Esophagus squamous epithelium (tissue), 5 donors: ENCODE measurements at regions not wholly inside any gene's neighbourhood (a gene's known extent, or its start where the extent isn't known, plus 50 kb on each side); places are given as distances from the start of the nearest gene placed in this dataset.

ENCODE experiments used
- DNase-seq: peaks from one replicate; lab custom pipeline; 2025; lab: John Stamatoyannopoulos, UW
- H3K27ac ChIP-seq, 4 donors: fragments of 200-600 bp; sonication (generic); one replicate each; pipeline ENCODE4 v1.5.1; 2016 to 2019; ENCODE audit warnings: mild to moderate bottlenecking in 1 of 4
- H3K27me3 ChIP-seq, 4 donors: fragments of 200-600 bp; sonication (generic); 1 replicate in 3 of 4; 2 replicates in 1 of 4; pipeline versions ENCODE4 v1.5.1 to v1.6.0; 2017 to 2021; ENCODE audit warnings: antibody characterized with exemption in 1 of 4
- H3K36me3 ChIP-seq, 3 donors: fragments of 200-600 bp; sonication (generic); one replicate each; pipeline ENCODE4 v1.5.1; 2016 to 2019
- H3K4me1 ChIP-seq, 3 donors: fragments of 200-600 bp; sonication (generic); one replicate each; pipeline ENCODE4 v1.5.1; 2017 to 2019
- H3K4me3 ChIP-seq, 4 donors: fragments of 200-600 bp; sonication (generic); 1 replicate in 3 of 4; 2 replicates in 1 of 4; pipeline ENCODE4 v1.5.1; 2016 to 2019; ENCODE audit warnings: mild to moderate bottlenecking in 2 of 4, moderate library complexity in 1 of 4
- H3K9me3 ChIP-seq, 3 donors: fragments of 200-600 bp; sonication (generic); one replicate each; pipeline ENCODE4 v1.5.1; 2016 to 2019
- CTCF ChIP-seq, 6 experiments: fragments of 450-650 bp in 4 of 6; fragments of 200-600 bp in 2 of 6; sonication (generic) in 2 of 6; IDR thresholded peaks; one replicate each; pipeline ENCODE4 v1.5.1; 2016 to 2019; ENCODE audit warnings: antibody characterized with exemption in 6 of 6, mild to moderate bottlenecking in 4 of 6, moderate library complexity in 4 of 6
- POLR2A ChIP-seq, 4 donors: fragments of 450-650 bp; IDR thresholded peaks; one replicate each; pipeline ENCODE4 v1.6.1; 2017; ENCODE audit warnings: antibody characterized with exemption in 4 of 4, mild to moderate bottlenecking in 4 of 4, moderate library complexity in 3 of 4
- WGBS, 2 donors: methylation state at CpG; one replicate each; pipeline ENCODE4 v1.1.5; 2018; 5-methylcytosine and 5-hydroxymethylcytosine counted together
- intact Hi-C: fragments of 100-400 bp; cut with DNase I; formaldehyde crosslinking; loops from one replicate; pipeline ENCODE4 v1.15.0; 2022
- donor health status: DM: yes; HTN: yes; CAD: no.

DNA sequence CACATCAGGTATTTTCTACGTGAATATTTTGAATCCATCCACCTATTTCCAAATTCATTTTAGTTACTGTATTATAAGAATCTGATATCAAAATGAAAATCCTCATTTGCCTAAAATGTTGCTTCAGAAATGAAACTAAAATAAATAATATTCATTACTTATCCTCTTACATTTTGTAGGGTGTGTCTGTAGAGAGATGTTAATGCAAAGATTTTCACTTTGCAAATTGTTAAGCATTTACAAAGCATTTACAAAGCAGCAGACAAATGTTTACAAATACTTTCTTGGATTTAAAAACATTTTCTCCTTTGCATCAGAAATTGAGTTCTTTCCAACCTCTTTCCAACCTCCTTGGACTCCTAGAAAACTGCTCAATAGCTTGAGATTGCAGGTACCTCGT, 360.0 kb upstream of the DCN start:
- Histone ChIP-seq H3K27me3 (no peaks in the 10 kb centered on the region), H3K27ac (no peak overlapping the region), H3K9me3 (no peaks in the 10 kb centered on the region), H3K36me3 (no peaks in the 10 kb centered on the region), H3K4me3 (no peak overlapping the region), H3K4me1 (no peaks in the 10 kb centered on the region)
- TF ChIP-seq CTCF (IDR thresholded peaks at IDR 0.05), result no peak
- no peak for TF ChIP-seq POLR2A (IDR thresholded peaks at IDR 0.05)
- intact Hi-C loops, result no loop called here
- whole genome bisulfite sequencing, 2 donors, result 83 to 88% methylated on average over 2 of the region's 2 CpGs
- DNase-seq, result no peak

- Histone ChIP-seq H3K36me3 (no peaks in the 10 kb centered on the region), H3K4me3 (no peak overlapping the region), H3K9me3 (no peaks in the 10 kb centered on the region), H3K27me3 (no peaks in the 10 kb centered on the region), H3K4me1 (no peaks in the 10 kb centered on the region), H3K27ac (no peak overlapping the region)
- no peak for TF ChIP-seq POLR2A (IDR thresholded peaks at IDR 0.05)
- TF ChIP-seq CTCF (IDR thresholded peaks at IDR 0.05), result no peak
- WGBS, 2 donors, result 44 to 71% methylated on average over 1 of the region's 1 CpG
- DNase-seq, result no peak
- intact Hi-C loops, result no loop called here
These were observed 359.4 kb upstream of the DCN start for GRCh38 chr12:91542067-91542466.

DNA sequence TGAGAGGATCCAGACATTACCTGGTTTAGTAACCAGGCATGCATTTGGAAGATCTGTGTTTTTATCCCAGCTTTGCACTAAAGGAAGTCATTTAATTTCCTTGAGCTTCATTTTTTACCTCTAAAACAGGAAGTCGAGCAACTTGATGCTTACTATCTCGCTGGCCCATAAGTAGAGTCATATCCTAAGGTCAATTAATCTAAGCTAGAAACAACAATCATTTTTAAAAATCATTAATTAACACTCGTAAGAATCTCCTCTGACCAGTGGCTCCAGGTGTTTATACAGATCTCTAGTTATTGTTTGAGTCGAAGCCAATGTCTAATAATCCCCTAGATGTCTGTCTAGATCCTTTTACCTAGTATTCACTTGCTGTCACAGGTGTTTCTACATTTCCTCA, 355.8 kb upstream of the DCN start:
- TF ChIP-seq POLR2A (IDR thresholded peaks at IDR 0.05) (no peak), CTCF (IDR thresholded peaks at IDR 0.05) (no peak)
- WGBS, 2 donors, result 58 to 72% methylated on average over 4 of the region's 4 CpGs

GRCh38 chr12:91533366-91533765, 350.7 kb upstream of the DCN start:
- no peaks in the 10 kb centered on the region for H3K27me3 ChIP-seq
- H3K27ac ChIP-seq, result no peak overlapping the region
- no peak for DNase-seq
- intact Hi-C loops, result no loop called here
- H3K36me3 ChIP-seq, result no peaks in the 10 kb centered on the region
- peaks cover 0 to 13% (median 11%) of the 10 kb centered on the region in 3 donors for H3K9me3 ChIP-seq
- TF ChIP-seq CTCF (IDR thresholded peaks at IDR 0.05) (no peak), POLR2A (IDR thresholded peaks at IDR 0.05) (no peak)
- whole genome bisulfite sequencing, 2 donors, result 67 to 86% methylated on average over 1 of the region's 1 CpG
- H3K4me1 ChIP-seq, result no peaks in the 10 kb centered on the region
- no peak overlapping the region for H3K4me3 ChIP-seq

More for the DNA sequence above, 355.8 kb upstream of the DCN start:
- H3K27me3 ChIP-seq, result no peaks in the 10 kb centered on the region
- intact Hi-C loops, result no loop called here
- peaks cover 0 to 5% (median 5%) of the 10 kb centered on the region in 3 donors for H3K9me3 ChIP-seq
- no peaks in the 10 kb centered on the region for H3K4me1 ChIP-seq
- no peak for DNase-seq
- no peak overlapping the region for H3K27ac ChIP-seq
- H3K4me3 ChIP-seq, result no peak overlapping the region
- no peaks in the 10 kb centered on the region for H3K36me3 ChIP-seq

- 40 to 43% methylated on average over 1 of the region's 1 CpG for WGBS, 2 donors
- Histone ChIP-seq H3K4me1 (no peaks in the 10 kb centered on the region), H3K36me3 (no peaks in the 10 kb centered on the region), H3K9me3 (peaks cover 0 to 13% (median 11%) of the 10 kb centered on the region in 3 donors), H3K4me3 (no peak overlapping the region), H3K27ac (no peak overlapping the region), H3K27me3 (no peaks in the 10 kb centered on the region)
- DNase-seq, result no peak
- intact Hi-C loops, result no loop called here
- TF ChIP-seq CTCF (IDR thresholded peaks at IDR 0.05) (no peak), POLR2A (IDR thresholded peaks at IDR 0.05) (no peak)
These were observed 347.2 kb upstream of the DCN start for GRCh38 chr12:91529829-91530228.
